GM21529 (cell line): ENCODE measurements at regions not wholly inside any gene's neighbourhood (a gene's known extent, or its start where the extent isn't known, plus 50 kb on each side); places are given as distances from the start of the nearest gene placed in this dataset.
A peak's percentile ranks its signal among the peaks of the same experiment; 100 is the strongest.
"Not testable (repeated sequence)": the region's sequence is repeated elsewhere in the genome, so short reads cannot be mapped to it uniquely, and the experiment has no call there.

Experiments used
- ATAC-seq: cut with Tn5 transposase; IDR thresholded peaks from one replicate; pipeline ENCODE4 v1.9.1; 2021; ENCODE audit not compliant: unreplicated experiment

DNA sequence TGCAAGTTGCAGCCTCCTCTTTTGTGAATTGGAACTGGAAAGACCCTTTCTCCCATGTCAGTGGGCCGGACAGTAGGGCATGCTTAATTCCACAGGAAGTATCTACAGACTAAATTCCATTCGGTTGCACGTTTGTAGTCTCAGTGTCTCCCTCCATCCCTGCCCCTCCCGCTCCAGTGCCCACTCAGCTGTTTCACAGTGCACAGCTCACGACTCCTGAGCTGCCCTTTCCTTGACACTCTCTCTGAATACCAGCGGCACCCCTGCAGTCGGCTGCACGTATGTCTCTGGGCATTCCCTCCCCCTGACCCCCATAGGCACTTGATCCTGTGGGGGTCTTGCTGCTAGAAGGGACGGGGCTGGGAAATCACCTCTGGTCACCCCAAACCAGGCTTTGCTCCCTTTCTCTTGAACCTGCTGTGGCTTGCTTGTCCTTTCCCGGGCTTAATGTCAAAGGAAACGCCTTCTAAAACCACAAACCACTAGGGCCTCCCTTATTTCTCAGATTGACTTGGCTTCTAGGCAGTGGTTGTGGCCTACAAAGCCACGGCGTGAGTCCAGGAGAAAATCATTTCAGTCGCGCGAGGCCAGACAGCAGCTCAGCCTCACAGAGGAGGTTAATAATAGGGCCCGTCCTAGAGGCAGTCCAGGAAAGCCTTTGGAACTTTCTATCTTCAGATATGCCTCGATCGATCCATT, 365.3 kb upstream of the PROX1 start:
- ATAC-seq = peak; percentile 76

DNA sequence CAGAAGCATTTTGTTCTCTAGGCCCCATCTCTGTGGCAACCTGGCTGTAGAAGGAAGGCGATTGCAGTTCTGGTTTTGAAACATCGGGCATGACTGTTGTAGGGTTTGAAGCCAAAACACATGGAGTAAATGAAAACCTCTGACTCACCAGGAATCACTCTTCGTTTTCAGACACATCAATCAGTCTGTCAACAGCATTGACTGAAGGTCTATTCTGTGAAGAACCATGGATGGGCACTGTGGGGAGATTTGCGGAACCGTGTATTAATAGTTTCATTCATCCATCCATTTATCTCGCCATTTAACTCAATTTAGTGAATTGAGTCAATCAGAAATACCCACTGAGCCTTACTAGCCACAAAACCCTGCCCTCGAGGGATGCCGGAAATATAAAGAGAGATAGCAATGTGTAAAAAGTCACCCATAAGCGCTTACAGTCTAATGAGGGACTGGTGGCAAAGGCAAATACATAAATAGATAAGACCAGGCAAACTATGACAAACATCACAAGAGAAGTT, 364.6 kb upstream of the PROX1 start:
- peak; percentile 42 for ATAC-seq

DNA sequence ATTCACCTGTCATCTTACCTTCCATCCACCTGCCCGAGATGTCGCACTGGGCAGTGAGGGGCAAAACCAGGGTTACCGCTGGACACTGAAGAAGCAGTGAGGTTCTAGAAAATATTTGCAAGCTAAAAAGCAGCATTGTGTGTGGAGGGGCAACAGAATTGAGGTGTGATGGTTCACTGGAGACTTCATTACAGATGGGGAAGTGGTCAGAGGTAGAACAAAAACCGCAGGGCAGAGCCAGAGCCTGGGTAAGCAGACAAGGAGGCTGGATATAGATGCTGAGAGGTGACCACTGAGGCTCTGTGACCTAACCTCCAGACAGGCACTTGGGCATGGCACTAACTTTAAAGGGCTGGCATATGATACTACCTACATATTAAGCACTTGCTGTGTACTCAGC, 363.9 kb upstream of the PROX1 start:
- no peak for ATAC-seq

DNA sequence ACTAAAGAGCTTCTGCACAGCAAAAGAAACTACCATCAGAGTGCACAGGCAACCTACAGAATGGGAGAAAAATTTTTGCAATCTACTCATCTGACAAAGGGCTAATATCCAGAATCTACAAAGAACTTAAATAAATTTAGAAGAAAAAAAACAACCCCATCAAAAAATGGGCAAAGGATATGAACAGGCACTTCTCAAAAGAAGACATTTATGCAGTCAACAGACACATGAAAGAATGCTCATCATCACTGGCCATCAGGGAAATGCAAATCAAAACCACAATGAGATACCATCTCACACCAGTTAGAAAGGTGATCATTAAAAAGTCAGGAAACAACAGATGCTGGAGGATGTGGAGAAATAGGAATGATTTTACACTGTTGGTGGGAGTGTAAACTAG, 351.0 kb upstream of the PROX1 start:
- ATAC-seq = not testable (repeated sequence)

DNA sequence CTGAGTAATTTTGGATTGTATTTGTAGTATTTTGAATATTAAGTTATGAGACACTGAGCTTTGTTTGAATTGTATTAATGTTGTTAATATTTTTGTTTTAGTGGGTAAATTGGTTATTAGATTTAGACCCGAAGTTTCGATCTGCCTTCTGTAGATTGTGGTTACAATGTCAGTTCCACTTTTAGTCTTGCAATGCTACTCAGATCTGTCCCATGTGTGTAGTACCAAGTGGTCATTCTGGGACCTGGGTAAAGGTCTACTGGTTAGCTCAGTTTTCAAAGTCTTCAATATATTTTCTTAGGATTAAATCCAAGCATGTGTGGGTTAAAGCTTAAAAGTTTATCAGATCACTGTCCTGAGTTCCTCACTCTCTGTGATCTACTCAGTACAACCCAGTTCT, 346.5 kb upstream of the PROX1 start:
- ATAC-seq = no peak

DNA sequence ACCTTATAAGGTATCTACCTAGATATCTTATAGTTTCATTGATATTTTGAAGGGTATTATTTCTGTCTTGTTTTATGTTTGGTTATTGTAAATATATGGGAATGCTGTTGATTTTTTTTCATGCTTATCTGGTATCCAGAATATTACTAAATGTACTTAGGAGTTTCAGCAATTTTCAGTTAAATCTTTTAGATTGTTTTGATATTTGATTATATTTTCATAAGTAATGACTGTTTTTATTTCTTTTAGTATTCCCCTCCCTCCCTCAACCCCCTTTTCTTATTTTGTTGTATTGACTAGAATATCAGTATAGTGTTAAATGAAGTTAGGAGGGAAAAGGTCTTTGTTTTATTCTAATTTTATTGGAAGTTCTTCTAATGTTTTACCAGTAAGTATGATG, 344.4 kb upstream of the PROX1 start:
- no peak for ATAC-seq

DNA sequence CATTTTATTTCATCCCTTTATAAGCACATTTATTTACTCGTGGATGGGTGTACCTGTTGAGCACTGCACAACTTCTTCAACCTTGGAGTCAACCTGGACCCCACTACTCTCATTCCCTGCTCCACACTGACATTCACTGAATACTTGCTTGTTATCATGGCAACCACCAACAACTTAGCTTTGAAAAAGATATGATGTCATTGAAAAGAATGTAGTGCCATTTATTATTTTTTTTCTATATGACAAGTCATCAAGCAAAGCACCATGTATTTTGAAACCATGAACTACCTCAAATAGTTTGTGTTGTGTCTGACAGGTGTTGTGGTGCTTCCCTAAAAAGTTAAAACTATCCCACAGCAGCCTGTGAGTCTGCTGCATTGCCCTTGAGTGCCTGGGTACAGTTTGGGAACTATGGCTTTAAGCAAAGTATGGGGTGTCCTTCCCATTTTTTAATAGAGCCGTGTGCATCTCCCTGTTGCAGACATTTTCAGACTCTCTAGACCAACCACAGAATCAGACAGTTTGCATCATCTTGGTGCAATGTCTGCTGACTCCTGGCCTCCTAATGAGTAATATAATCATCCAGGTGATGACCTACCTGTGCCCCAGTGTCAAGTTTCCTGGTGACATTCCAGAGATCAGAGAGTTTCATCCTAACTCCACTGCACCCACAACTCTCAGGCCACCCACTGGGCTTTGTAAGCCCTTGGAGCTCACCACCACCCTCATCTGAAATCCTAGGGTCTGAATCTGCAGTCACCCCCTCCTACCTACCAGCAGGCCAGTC, 339.7 kb upstream of the PROX1 start:
- no peak for ATAC-seq

DNA sequence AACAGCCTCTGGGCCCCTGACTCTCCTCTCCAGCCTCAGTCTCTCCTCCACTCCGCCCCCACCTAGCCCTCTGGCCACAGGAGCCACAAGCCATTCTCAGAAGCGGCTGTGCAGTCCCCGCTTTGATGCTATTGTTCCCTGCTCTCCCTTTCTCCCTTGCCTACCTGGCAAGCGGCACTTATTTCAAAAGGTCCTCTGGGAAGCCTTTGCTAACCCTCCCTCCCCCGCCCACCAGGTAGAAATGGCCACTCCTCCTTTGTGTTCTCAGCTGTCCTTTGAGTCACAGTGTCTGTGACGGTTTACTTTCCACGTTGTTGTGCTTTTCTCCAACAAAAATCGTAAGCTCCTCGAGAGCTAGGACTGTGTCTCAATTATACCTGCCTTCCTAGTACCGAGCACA, 338.4 kb upstream of the PROX1 start:
- no peak for ATAC-seq

DNA sequence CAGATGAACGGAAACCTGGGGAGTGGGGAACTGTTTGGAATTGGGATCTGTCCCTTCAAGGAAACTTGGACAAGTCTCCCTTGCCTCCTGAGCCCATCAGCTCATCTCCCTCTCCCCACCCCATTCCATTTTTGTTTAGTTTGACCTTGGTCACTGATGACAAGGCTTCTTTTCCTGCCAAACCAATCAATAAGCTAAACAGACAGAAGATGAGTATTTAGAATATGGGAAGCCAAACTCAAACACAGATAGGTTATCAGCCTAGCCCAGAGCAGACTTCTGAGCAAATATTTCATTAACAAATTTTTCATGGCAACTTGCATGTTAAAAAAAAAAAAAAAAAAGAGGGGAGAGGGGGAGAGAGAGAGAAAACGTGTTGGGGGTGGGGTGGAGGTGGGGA, 337.2 kb upstream of the PROX1 start:
- no peak for ATAC-seq

DNA sequence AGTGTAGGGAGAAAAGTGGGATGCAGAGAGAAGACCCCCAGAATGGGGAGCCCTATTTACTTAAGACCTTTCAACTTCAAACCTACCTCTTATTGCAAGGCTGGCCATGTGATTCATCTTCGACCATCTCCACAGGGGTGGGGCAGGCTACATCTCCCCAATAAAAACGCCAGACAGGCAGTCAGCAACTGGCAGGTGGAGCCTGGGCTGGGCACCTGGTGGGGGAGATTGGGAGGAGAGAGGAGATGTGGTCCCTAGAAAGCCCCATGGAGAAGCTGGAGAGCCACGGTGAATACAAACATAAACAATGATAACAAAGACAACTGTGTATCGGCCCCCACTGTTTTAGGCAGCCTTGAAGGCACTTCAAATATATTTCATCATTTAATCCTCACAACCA, 336.7 kb upstream of the PROX1 start:
- no peak for ATAC-seq

DNA sequence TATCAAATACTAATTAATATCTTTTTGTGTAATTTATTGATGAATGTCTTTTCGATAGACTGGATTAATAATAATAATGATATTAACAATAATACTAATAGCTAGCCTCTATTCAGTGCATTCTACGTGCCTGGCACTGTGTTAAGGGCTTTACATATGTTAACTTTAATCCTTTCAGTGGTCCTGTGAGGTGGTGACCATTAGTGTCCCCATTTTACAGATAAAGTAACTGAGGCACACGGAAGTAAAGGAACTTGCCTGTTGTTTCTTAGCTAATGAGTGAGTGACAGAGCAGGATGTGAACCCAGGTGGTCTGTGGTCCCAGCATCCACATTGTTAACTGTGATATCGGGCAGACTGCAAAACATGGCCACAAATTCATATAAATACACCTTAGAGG, 335.7 kb upstream of the PROX1 start:
- ATAC-seq = no peak

DNA sequence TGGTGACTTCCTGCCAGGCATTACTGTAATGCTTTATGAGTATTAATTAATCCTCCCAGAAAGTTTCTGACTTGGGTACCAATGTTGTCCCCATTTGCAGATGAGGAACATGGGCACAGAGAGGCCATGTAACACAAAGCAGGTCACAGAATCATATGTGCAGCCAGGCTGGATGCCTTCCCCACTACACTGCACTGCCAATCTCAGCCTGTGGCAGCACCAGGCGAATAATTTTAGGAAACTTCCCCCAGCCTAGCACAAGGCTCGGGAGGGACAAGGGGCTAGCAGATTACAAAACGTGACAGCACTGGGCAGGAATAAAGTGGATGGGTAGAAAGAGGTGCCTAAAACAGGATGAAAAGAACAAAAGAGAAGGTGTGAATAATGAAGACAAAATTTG, 331.7 kb upstream of the PROX1 start:
- no peak for ATAC-seq

DNA sequence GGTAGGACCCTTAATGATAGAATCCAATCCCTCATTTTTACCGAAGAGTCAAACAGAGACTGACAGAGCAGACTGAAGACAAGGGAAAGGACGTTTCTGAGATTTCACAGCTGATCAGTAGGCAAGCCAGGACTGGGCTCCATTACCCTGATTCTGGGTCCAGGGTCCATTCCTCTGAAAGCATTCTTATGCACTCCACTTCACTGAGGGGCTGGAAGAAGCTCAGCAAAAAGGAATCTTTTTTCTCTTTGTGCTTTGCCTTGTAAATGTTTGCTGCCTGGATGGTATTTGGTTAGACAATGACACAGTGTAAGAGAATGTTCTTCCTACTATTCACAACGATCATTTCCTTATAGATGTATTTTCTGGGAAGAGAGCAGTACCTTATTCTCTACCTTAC, 331.3 kb upstream of the PROX1 start:
- no peak for ATAC-seq

DNA sequence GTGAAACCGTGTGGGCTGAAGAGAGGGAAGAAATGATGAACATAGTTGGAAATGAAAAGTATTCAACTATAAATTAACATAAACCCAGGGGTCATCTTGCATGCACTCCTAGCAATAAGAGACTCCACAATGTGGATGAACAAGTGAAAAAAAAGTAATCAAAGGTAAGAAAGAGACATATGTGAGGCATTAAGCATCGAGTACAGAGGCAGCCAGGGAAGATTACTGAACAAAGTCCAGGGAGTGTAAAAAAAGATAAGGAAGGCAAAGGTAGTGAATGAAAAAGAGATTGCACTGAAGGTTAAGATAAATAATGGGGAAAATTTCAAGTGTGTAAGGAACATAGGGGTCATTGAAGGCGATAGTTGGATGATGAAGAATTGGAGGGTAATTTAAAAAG, 330.8 kb upstream of the PROX1 start:
- ATAC-seq = no peak

DNA sequence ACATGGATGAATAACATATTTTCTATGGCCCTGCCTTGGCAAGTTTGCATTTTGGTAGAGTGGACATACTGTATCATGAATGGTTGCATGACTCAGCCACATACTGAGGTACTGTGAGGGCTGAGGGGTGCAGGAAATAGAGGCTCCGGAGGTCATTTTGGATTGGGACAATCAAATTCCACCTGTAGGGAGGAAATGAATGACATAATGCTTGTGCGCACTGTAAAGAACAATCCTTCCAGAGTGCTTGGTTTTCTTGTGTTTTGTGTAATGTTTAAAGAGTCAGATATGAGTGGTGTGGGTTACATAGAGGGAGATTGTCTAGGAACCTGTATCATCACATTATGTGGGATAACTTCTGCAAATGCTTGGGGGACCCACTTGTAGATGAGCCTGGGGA, 329.9 kb upstream of the PROX1 start:
- ATAC-seq = no peak

DNA sequence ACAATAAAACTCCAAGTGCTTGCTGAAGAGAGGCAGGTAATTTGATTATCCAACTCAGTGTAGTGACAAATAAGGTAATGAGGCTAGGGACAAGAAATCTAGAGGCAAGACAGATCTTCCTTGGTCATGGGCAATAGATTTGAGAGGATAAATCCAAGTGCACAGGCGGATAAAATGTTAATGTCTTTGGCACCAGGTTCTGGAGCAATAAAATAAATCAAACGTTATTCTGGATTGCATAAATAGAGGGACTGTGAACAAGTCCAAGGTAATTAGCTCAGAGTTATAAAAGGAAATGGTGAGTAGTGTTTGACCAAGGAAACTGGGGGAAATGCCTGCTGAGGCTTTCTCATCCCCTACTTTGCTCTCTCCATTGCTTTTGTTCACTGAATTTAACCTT, 329.3 kb upstream of the PROX1 start:
- no peak for ATAC-seq

DNA sequence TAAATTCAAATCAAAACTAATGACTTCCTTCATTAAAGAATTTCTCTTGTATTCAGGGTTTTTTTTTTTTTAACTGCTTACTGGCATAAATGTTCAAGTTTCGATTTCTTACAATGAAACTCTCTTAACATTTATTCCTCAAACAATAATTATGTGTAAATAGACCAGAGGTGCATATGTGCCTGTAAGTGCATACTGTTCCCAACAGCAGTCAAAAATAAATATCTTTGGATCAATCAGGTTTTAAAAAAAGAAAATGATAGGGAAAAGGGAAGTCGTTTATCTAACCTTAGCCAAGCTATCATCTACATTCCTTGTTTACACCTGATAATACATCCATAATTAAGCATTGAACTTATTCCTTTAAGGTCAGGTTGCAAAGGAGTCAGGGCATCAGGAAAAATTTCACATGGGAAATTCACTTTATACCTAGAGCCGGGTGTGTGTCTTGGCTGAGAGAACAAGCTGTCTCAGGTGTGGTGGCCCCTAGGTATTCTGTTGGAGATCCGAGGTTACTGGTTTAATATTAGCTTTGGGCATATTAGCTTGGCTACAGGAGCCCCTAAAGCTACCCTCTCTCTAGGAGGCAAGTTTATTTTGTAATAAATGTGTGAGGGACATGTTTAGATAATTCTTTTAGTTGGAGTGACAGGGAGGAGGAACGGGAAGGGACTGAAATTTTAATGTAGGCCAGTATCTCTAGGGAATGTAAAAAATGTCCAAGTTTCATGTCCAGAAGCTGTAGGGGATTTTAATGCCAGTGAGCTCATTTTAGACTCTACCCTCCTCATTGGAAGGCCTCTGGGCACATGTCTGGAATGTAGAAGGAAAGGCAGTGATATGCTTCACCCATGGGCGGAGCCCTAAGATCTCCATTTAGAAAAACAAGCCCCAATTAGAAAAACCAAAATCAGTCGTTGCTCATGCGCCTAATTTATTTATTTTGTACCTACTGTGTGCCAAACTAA, 327.9 kb upstream of the PROX1 start:
- no peak for ATAC-seq

DNA sequence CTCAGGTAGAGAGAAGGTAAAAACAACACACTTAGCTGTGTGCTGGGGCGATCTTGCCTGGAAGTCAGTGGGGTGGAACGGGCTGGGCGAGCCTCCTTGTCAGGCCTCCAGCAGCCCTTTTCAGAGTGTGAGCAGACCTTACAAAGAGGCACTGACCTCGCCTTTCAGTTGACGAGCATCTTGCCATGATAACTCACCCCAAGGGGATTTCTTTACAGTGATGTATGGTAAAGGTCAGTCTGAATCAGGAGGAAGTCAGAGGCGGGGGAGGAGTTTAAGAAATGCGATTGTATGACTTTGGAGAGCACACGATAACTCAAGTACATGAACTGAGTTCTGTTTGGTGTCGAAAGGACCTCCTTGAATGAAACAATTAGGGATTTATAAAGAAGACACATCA, 326.5 kb upstream of the PROX1 start:
- ATAC-seq = no peak

DNA sequence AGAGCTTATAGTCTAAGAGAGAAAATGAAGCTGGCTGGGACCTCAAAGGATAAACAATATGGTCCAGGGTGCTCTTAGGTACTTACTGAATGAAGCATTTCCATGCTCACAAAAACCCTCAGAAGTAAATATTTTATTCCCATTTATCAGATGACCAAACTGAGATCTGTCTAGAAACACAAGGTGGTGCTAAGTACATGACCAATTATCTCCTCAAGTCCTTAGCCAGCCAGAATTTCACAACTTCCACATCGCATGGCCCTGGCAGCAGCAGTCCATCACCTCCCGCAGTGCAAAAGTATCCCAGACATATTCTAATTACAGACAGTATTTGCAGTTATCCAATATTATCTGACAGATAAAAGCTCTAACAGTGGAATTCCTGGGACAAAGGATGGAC, 321.7 kb upstream of the PROX1 start:
- ATAC-seq = no peak

DNA sequence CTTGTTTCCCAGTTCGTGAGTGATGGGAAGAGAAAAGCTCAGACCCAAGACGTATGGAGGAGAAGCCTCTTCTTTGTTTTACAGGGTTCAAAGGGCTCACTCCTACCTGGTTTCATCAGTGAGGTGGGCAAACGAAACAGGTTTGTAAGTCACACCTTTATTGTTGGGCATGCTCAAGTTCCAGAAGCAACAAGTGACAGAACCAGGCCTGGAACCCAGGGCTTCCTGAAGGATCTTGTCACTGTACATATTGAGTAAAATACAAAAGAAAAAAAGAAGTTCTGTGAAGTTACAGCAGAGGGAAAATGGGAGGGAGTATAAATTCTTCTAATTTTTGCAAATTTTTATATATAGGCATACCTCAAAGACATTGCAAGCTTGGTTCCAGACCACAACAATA, 320.9 kb upstream of the PROX1 start:
- ATAC-seq = no peak

DNA sequence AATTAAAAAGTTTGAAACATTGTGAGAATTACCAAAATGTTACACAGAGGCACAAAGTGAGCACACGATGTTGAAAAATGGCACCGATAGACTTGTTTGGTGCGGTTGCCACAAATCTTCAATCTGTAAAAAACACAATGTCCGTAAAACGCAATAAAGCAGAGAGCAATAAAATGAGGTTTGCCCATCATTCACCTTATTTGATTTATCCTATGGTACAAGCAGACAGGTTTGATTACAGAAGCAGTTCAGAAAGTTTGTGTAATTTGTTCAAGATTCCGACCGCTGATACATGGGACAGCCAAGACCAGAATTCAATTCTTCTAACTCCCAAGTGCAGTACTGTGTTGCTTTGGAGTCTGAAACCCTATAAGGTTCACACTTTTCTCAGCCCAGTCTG, 318.3 kb upstream of the PROX1 start:
- no peak for ATAC-seq
